G401 (cell line): ENCODE measurements at regions not wholly inside any gene's neighbourhood (a gene's known extent, or its start where the extent isn't known, plus 50 kb on each side); places are given as distances from the start of the nearest gene placed in this dataset.
"Not testable (repeated sequence)": the region's sequence is repeated elsewhere in the genome, so short reads cannot be mapped to it uniquely, and the experiment has no call there.

ENCODE experiments used
- DNase-seq: peaks from one replicate; pipeline ENCODE4 v3.0.0-alpha.2; 2015; ENCODE audit warnings: low spot score
- in situ Hi-C: cut with HindIII; loops from 2 replicates; pipeline ENCODE4 v1.10.0; 2016; ENCODE audit warnings: low sequenced_read_pairs, mixed read lengths

- DNase-seq: no peak
- in situ Hi-C loops: no loop called here
These were observed 139.7 kb downstream of the FBXO4 start for GRCh38 chr5:42064821-42065220.

GRCh38 chr5:42066131-42066530 lies 141.1 kb downstream of the FBXO4 start:
- no peak for DNase-seq
- in situ Hi-C loops: no loop called here

GRCh38 chr5:42074353-42074752 lies 149.3 kb downstream of the FBXO4 start:
- DNase-seq: no peak
- in situ Hi-C loops: no loop called here

GRCh38 chr5:42089705-42090104 lies 164.6 kb downstream of the FBXO4 start:
- no peak for DNase-seq
- in situ Hi-C loops: no loop called here

- no peak for DNase-seq
- in situ Hi-C loops: no loop called here
These were observed 165.1 kb downstream of the FBXO4 start for GRCh38 chr5:42090162-42090561.

GRCh38 chr5:42099846-42100245 lies 174.8 kb downstream of the FBXO4 start:
- DNase-seq, in situ Hi-C loops: not testable (repeated sequence)

- in situ Hi-C loops: no loop called here
- DNase-seq: no peak
These were observed 183.4 kb downstream of the FBXO4 start for GRCh38 chr5:42108468-42108867.

GRCh38 chr5:42109006-42109572 lies 184.0 kb downstream of the FBXO4 start:
- in situ Hi-C loops: no loop called here
- DNase-seq: no peak

GRCh38 chr5:42115721-42116120 lies 190.6 kb downstream of the FBXO4 start:
- in situ Hi-C loops, DNase-seq: not testable (repeated sequence)

- no peak for DNase-seq
- in situ Hi-C loops: no loop called here
These were observed 195.0 kb downstream of the FBXO4 start for GRCh38 chr5:42120070-42120469.

- in situ Hi-C loops: no loop called here
- no peak for DNase-seq
These were observed 196.3 kb downstream of the FBXO4 start for GRCh38 chr5:42121401-42121800.

- in situ Hi-C loops: no loop called here
- no peak for DNase-seq
These were observed 206.0 kb downstream of the FBXO4 start for GRCh38 chr5:42131081-42131480.

GRCh38 chr5:42143361-42143760 lies 218.3 kb downstream of the FBXO4 start:
- DNase-seq: no peak
- in situ Hi-C loops: no loop called here

GRCh38 chr5:42148813-42149212 lies 223.7 kb downstream of the FBXO4 start:
- in situ Hi-C loops: no loop called here
- no peak for DNase-seq

GRCh38 chr5:42157215-42157614 lies 232.1 kb downstream of the FBXO4 start:
- in situ Hi-C loops: no loop called here
- DNase-seq: no peak

- in situ Hi-C loops: no loop called here
- DNase-seq: no peak
These were observed 238.0 kb downstream of the FBXO4 start for GRCh38 chr5:42163083-42163482.

GRCh38 chr5:42168091-42168670 lies 243.1 kb downstream of the FBXO4 start:
- in situ Hi-C loops: no loop called here
- no peak for DNase-seq

- in situ Hi-C loops, DNase-seq: not testable (repeated sequence)
These were observed 247.1 kb upstream of the GHR start for GRCh38 chr5:42176118-42176517.

- DNase-seq, in situ Hi-C loops: not testable (repeated sequence)
These were observed 243.4 kb upstream of the GHR start for GRCh38 chr5:42179843-42180242.

- in situ Hi-C loops: no loop called here
- DNase-seq: no peak
These were observed 206.3 kb upstream of the GHR start for GRCh38 chr5:42216904-42217303.

GRCh38 chr5:42217791-42218190 lies 205.4 kb upstream of the GHR start:
- in situ Hi-C loops: no loop called here
- DNase-seq: no peak
